Mucosa of descending colon (tissue), 3 donors: ENCODE measurements at regions not wholly inside any gene's neighbourhood (a gene's known extent, or its start where the extent isn't known, plus 50 kb on each side); places are given as distances from the start of the nearest gene placed in this dataset.

ENCODE experiments used
- ATAC-seq: fragments of 200-7000 bp; cut with Tn5 transposase; one replicate; pipeline ENCODE4 v1.9.1; 2020; ENCODE audit warnings: mild to moderate bottlenecking, moderate library complexity
- DNase-seq, 3 donors: peaks; one replicate each; pipeline ENCODE4 v3.0.0-alpha.2; 2020
- H3K36me3 ChIP-seq: fragments of 200-600 bp; one replicate; pipeline ENCODE4 v1.8.0; 2021; ENCODE audit warnings: low read depth, mild to moderate bottlenecking
- H3K4me1 ChIP-seq: fragments of 200-600 bp; one replicate; pipeline ENCODE4 v1.8.0; 2021; ENCODE audit warnings: low read depth, mild to moderate bottlenecking
- H3K4me3 ChIP-seq: fragments of 200-600 bp; one replicate; pipeline ENCODE4 v1.8.0; 2021; ENCODE audit warnings: mild to moderate bottlenecking
- H3K9me3 ChIP-seq: fragments of 200-600 bp; one replicate; pipeline ENCODE4 v1.8.0; 2021; ENCODE audit warnings: mild to moderate bottlenecking
- CTCF ChIP-seq: fragments of 200-600 bp; IDR thresholded peaks from one replicate; pipeline ENCODE4 v1.8.0; 2022; ENCODE audit warnings: antibody characterized with exemption, mild to moderate bottlenecking
- intact Hi-C, 2 donors: fragments of 100-400 bp; cut with DNase I in 1 of 2; cut with micrococcal nuclease in 1 of 2; formaldehyde crosslinking; loops; one replicate each; pipeline versions ENCODE4 v1.11.0 to v1.11.1; 2022; cut with DNase I, micrococcal nuclease
- donor health status: DM: no; HTN: no; CAD: no; lungs with moderate emphysema.
- donor health status: DM: no; HTN: no; CAD: no.
- donor health status: DM: no; HTN: yes; CAD: no.

DNA sequence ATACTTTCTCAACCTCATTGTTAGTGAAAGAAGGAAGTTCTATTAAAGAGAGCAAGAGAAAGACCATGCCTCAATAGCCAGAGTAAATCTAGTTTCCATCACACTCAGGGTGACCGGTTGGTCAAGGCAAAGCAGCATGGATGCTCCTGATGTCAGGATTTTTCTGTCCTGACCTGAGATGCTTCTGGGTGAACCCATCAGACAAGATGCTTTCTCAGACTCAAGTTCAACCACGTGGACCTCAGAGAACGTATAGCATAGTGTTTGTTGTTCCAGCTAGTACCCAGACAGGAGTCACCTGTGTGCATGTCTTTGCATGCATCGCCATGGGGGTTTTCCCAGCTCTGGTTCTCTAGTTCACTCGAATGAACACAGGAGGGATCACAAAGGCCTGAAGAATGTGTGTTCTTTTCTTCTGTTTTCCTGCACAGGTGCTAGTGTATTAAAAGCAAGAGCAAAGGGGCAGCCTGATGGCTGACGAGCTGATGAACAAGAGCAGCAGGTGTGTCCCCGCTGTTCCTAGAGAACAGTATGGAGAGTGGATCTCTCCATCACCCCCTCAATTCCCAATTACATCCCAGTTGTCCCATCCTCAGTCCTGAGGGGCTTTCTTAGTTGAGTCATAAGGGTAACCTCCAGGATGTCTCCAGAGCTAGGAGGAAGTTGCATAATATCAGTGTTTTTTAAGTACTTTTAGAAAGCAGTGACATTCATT is 110.5 kb upstream of the ENPP6 start:
- ATAC-seq: peak; percentile 49
- H3K4me1 ChIP-seq: peaks cover 17% of the 10 kb centered on the region
- H3K36me3 ChIP-seq: no peaks in the 10 kb centered on the region
- intact Hi-C loops: no loop called here
- no peak for DNase-seq
- TF ChIP-seq CTCF: no peak
- no peaks in the 10 kb centered on the region for H3K9me3 ChIP-seq
- H3K4me3 ChIP-seq: no peak overlapping the region

GRCh38 chr4:184324939-184325477 is 107.3 kb upstream of the ENPP6 start:
- intact Hi-C loops: no loop called here
- no peak for ATAC-seq
- Histone ChIP-seq H3K4me1 (peaks cover 8% of the 10 kb centered on the region), H3K9me3 (no peaks in the 10 kb centered on the region), H3K4me3 (no peak overlapping the region), H3K36me3 (no peaks in the 10 kb centered on the region)
- no peak for TF ChIP-seq CTCF
- no peak for DNase-seq

GRCh38 chr4:184322328-184323025 is 104.8 kb upstream of the ENPP6 start:
- H3K4me1 ChIP-seq: peaks cover 3% of the 10 kb centered on the region
- intact Hi-C loops: no loop called here
- ATAC-seq (no peak), DNase-seq (no peak)
- no peak for TF ChIP-seq CTCF
- no peaks in the 10 kb centered on the region for H3K9me3 ChIP-seq
- no peak overlapping the region for H3K4me3 ChIP-seq
- H3K36me3 ChIP-seq: no peaks in the 10 kb centered on the region

DNA sequence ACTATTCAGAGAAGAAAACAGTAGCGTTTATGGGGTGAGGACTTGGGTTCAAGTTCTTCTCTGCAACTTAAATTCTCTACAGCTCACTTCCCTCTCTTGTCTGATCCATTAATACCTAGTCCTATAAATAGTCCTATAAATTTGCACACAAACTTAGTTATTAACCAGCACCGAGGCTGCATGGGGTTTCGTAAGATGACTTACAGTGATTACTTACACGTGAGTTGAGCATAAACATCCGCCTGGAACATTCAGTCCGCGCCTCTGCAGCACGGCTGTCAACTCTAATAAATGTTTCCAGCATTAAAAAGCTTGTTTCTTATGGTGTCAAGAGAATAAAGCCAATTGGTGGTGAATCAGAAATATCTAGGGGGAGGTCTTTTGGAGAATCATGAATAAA is 103.0 kb upstream of the ENPP6 start:
- Histone ChIP-seq H3K36me3 (no peaks in the 10 kb centered on the region), H3K4me3 (no peak overlapping the region), H3K4me1 (peaks cover 3% of the 10 kb centered on the region), H3K9me3 (no peaks in the 10 kb centered on the region)
- no peak for ATAC-seq
- no peak for TF ChIP-seq CTCF
- DNase-seq: no peak
- intact Hi-C loops: no loop called here

- Histone ChIP-seq H3K36me3 (no peaks in the 10 kb centered on the region), H3K9me3 (no peaks in the 10 kb centered on the region), H3K4me1 (peaks cover 3% of the 10 kb centered on the region), H3K4me3 (no peak overlapping the region)
- intact Hi-C loops: no loop called here
- ATAC-seq (no peak), DNase-seq (no peak)
- no peak for TF ChIP-seq CTCF
Measured at GRCh38 chr4:184318852-184319251, 101.2 kb upstream of the ENPP6 start.
